BLaER1 (cell line): ENCODE measurements at regions not wholly inside any gene's neighbourhood (a gene's known extent, or its start where the extent isn't known, plus 50 kb on each side); places are given as distances from the start of the nearest gene placed in this dataset.
"Not testable (repeated sequence)": the region's sequence is repeated elsewhere in the genome, so short reads cannot be mapped to it uniquely, and the experiment has no call there.

ENCODE experiments used
- H3K27ac ChIP-seq: shearing (Covaris generic); formaldehyde crosslinking; 2 replicates; pipeline ENCODE4 v1.8.1; 2022
- H3K27me3 ChIP-seq: shearing (Covaris generic); formaldehyde crosslinking; 2 replicates; pipeline ENCODE4 v1.8.1; 2022
- H3K36me3 ChIP-seq: shearing (Covaris generic); formaldehyde crosslinking; 2 replicates; pipeline ENCODE4 v1.8.1; 2022
- H3K4me1 ChIP-seq: shearing (Covaris generic); formaldehyde crosslinking; 2 replicates; pipeline ENCODE4 v1.8.1; 2022
- H3K4me2 ChIP-seq: shearing (Covaris generic); formaldehyde crosslinking; 2 replicates; pipeline ENCODE4 v1.8.1; 2022
- H3K4me3 ChIP-seq: shearing (Covaris generic); formaldehyde crosslinking; 2 replicates; pipeline ENCODE4 v1.8.1; 2022
- H3K9ac ChIP-seq: shearing (Covaris generic); formaldehyde crosslinking; 2 replicates; pipeline ENCODE4 v1.8.1; 2022
- H3K9me3 ChIP-seq: shearing (Covaris generic); formaldehyde crosslinking; 2 replicates; pipeline ENCODE4 v1.8.1; 2022
- H4K20me1 ChIP-seq: shearing (Covaris generic); formaldehyde crosslinking; 2 replicates; pipeline ENCODE4 v1.8.1; 2022
- Cebpa-rat ChIP-seq: shearing (Covaris generic); IDR thresholded peaks from 2 replicates; pipeline ENCODE4 v1.8.1; 2022

- H3K36me3 ChIP-seq, result no peaks in the 10 kb centered on the region
- H3K27me3 ChIP-seq, result no peaks in the 10 kb centered on the region
- peaks cover 20% of the 10 kb centered on the region for H3K9me3 ChIP-seq
- no peak overlapping the region for H3K9ac ChIP-seq
- H3K4me3 ChIP-seq, result no peak overlapping the region
- no peaks in the 10 kb centered on the region for H3K4me1 ChIP-seq
- no peak overlapping the region for H3K27ac ChIP-seq
- H3K4me2 ChIP-seq, result no peak overlapping the region
- no peaks in the 10 kb centered on the region for H4K20me1 ChIP-seq
- TF ChIP-seq Cebpa-rat, result no peak
These were observed 214.5 kb upstream of the DDHD1 start for GRCh38 chr14:53367644-53368026.

DNA sequence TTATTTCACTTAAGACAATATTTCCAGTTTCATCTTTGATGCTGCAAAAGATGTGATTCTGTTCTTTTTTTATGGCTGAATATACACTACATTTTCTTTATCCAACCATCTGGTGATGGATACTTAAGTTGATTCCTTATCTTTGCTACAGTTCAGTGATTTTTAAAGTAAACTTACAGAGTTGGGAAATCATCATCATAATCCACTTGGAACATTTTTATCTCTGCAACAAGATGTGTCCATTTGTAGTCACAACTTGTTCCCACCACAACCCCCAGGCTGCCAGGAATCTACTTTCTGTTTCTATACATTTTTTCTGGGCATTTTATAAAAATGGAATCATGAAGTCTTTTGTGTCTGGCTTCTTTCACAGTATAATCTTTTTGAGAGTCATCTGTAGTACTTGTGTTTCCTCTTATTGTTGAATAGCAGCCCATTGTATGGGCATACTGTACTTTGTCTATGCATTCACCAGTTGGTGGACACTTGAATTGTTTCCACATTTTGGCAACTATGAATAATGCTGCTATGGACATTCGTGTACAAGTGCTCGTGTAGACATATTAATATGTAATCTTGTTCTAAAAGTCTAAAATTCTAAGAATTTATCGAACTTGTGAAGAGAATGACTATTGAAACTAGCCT, 212.5 kb upstream of the DDHD1 start:
- no peaks in the 10 kb centered on the region for H3K4me1 ChIP-seq
- H3K27ac ChIP-seq, result no peak overlapping the region
- no peak overlapping the region for H3K9ac ChIP-seq
- H3K4me2 ChIP-seq, result no peak overlapping the region
- H3K27me3 ChIP-seq, result no peaks in the 10 kb centered on the region
- peaks cover 30% of the 10 kb centered on the region for H3K9me3 ChIP-seq
- H4K20me1 ChIP-seq, result no peaks in the 10 kb centered on the region
- no peak overlapping the region for H3K4me3 ChIP-seq
- TF ChIP-seq Cebpa-rat, result no peak
- H3K36me3 ChIP-seq, result no peaks in the 10 kb centered on the region

- H3K27me3 ChIP-seq, H3K9ac ChIP-seq, H3K36me3 ChIP-seq, H3K4me2 ChIP-seq, H3K4me3 ChIP-seq, H4K20me1 ChIP-seq, H3K27ac ChIP-seq, H3K4me1 ChIP-seq: not testable (repeated sequence)
- peaks cover 30% of the 10 kb centered on the region for H3K9me3 ChIP-seq
These were observed 209.8 kb upstream of the DDHD1 start for GRCh38 chr14:53362916-53363315.

DNA sequence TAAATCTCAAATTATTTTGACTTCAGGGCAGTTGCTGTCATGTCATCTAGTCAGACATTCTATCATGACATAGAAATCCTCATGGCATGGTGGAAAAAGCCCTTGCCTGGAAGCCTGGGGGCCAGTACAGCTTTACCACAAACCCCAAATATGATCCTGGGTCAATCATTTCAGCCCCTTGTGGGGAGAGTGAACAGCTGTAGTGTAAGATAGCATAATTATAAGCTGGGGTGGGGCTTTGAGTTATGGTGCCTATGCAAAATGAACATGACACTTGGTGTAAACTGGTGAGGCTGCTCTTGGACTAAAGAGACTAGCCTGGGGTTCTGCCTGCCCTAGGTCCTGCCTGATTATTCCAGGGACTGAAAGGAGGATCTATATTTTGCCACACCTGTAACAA, 207.7 kb upstream of the DDHD1 start:
- TF ChIP-seq Cebpa-rat, result no peak
- H3K27me3 ChIP-seq, result no peaks in the 10 kb centered on the region
- no peaks in the 10 kb centered on the region for H4K20me1 ChIP-seq
- no peak overlapping the region for H3K27ac ChIP-seq
- no peaks in the 10 kb centered on the region for H3K36me3 ChIP-seq
- no peak overlapping the region for H3K9ac ChIP-seq
- peaks cover under 1% of the 10 kb centered on the region; the same call in 1 of the 2 replicates for H3K4me1 ChIP-seq
- H3K4me3 ChIP-seq, result no peak overlapping the region
- H3K9me3 ChIP-seq, result peaks cover 30% of the 10 kb centered on the region
- no peak overlapping the region for H3K4me2 ChIP-seq

DNA sequence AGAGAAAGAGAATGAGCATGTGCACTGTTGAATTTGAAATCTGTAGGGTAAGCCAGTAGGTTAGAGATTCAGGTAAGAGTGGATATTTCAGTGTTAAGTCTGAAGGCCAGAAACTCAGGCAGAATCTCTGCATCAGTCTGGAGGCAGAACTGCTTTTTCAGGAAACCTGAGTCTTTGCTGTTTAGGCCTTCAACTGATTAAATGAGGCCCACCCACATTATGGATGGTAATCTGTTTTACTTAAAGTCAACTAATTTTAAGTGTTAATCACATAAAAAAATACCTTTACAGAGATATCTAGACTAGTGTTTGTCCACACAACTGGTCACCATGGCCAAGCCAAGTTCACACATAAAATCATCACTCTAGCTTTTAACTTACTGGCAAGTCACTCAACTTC, 205.0 kb upstream of the DDHD1 start:
- no peak for TF ChIP-seq Cebpa-rat
- no peak overlapping the region for H3K9ac ChIP-seq
- H3K4me1 ChIP-seq, result peaks cover 8% of the 10 kb centered on the region; the same call in 1 of the 2 replicates

GRCh38 chr14:53356361-53357150, 203.4 kb upstream of the DDHD1 start:
- H3K27ac ChIP-seq, result no peak overlapping the region
- peaks cover 2% of the 10 kb centered on the region; the same call in 1 of the 2 replicates for H3K9me3 ChIP-seq

More for the DNA sequence above, 205.0 kb upstream of the DDHD1 start:
- no peak overlapping the region for H3K4me3 ChIP-seq
- no peaks in the 10 kb centered on the region for H4K20me1 ChIP-seq
- no peaks in the 10 kb centered on the region for H3K36me3 ChIP-seq
- no peak overlapping the region for H3K4me2 ChIP-seq
- peaks cover 15% of the 10 kb centered on the region for H3K9me3 ChIP-seq
- no peaks in the 10 kb centered on the region for H3K27me3 ChIP-seq
- H3K27ac ChIP-seq, result no peak overlapping the region

DNA sequence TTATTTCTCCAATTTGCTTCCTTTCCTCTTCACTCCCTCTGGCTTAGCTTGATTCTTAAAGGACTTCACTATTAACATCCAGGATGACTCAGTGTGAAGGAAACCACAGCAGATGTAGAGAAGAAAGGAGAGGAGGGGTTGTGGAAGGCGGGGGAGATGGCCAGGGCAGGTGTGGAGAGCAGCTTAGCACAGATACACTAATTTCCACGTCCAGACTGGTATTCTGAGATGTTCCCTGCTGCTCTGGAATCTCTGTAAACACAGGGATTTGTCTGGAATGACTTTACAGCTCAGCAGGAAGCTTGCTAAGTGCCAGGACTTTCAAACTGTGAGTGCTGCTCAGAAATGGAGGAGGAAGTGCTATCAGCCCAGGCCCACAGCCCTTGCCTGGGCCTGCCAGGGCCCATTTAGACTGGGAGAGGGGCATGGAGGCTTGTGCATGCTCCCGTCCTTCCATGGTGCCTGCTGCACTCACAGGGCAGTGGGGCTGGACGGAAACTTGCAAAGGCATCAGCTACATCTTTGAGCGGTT, 202.5 kb upstream of the DDHD1 start:
- no peaks in the 10 kb centered on the region for H3K36me3 ChIP-seq
- no peak overlapping the region for H3K4me3 ChIP-seq
- TF ChIP-seq Cebpa-rat, result no peak
- H3K4me2 ChIP-seq, result no peak overlapping the region
- no peaks in the 10 kb centered on the region for H3K27me3 ChIP-seq
- no peaks in the 10 kb centered on the region for H3K9me3 ChIP-seq
- H3K9ac ChIP-seq, result no peak overlapping the region
- H3K4me1 ChIP-seq, result peaks cover 8% of the 10 kb centered on the region; the same call in 1 of the 2 replicates
- H3K27ac ChIP-seq, result no peak overlapping the region
- H4K20me1 ChIP-seq, result no peaks in the 10 kb centered on the region

More at GRCh38 chr14:53356361-53357150, 203.4 kb upstream of the DDHD1 start:
- H3K4me3 ChIP-seq, result no peak overlapping the region
- no peak overlapping the region for H3K4me2 ChIP-seq
- H3K4me1 ChIP-seq, result peaks cover 8% of the 10 kb centered on the region; the same call in 1 of the 2 replicates
- H3K27me3 ChIP-seq, result no peaks in the 10 kb centered on the region
- no peak for TF ChIP-seq Cebpa-rat
- no peak overlapping the region for H3K9ac ChIP-seq
- no peaks in the 10 kb centered on the region for H3K36me3 ChIP-seq
- H4K20me1 ChIP-seq, result no peaks in the 10 kb centered on the region

DNA sequence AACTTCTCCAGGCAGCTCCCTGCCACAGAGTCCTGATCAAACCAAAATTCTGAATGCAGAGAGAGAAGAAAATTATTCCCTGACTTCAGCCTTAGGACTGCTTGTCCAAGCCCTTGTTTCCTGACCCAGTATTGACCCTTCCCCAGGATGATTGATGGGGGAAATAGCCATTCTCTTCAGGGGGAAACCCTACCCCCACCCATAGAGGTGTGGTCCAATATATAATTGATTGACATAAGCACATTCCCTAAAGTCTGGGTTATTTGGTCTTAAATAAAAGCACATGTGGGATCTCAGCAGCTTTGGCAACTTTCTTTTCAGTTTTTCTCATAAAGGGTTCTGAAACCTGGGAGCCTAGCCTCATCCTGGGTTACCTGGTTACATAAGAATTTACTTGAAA, 201.2 kb upstream of the DDHD1 start:
- H3K4me1 ChIP-seq, result peaks cover 8% of the 10 kb centered on the region; the same call in 1 of the 2 replicates
- no peak overlapping the region for H3K27ac ChIP-seq
- no peak overlapping the region for H3K9ac ChIP-seq
- no peaks in the 10 kb centered on the region for H3K9me3 ChIP-seq
- no peaks in the 10 kb centered on the region for H3K36me3 ChIP-seq
- H3K27me3 ChIP-seq, result no peaks in the 10 kb centered on the region
- no peak for TF ChIP-seq Cebpa-rat
- H3K4me3 ChIP-seq, result no peak overlapping the region
- no peak overlapping the region for H3K4me2 ChIP-seq
- no peaks in the 10 kb centered on the region for H4K20me1 ChIP-seq

- H3K4me3 ChIP-seq, result no peak overlapping the region
- no peaks in the 10 kb centered on the region for H3K27me3 ChIP-seq
- peaks cover 8% of the 10 kb centered on the region; the same call in 1 of the 2 replicates for H3K4me1 ChIP-seq
- no peaks in the 10 kb centered on the region for H4K20me1 ChIP-seq
- no peaks in the 10 kb centered on the region for H3K36me3 ChIP-seq
- H3K9me3 ChIP-seq, result no peaks in the 10 kb centered on the region
- no peak overlapping the region for H3K27ac ChIP-seq
- H3K4me2 ChIP-seq, result no peak overlapping the region
- H3K9ac ChIP-seq, result no peak overlapping the region
- no peak for TF ChIP-seq Cebpa-rat
These were observed 197.7 kb upstream of the DDHD1 start for GRCh38 chr14:53350866-53351265.

DNA sequence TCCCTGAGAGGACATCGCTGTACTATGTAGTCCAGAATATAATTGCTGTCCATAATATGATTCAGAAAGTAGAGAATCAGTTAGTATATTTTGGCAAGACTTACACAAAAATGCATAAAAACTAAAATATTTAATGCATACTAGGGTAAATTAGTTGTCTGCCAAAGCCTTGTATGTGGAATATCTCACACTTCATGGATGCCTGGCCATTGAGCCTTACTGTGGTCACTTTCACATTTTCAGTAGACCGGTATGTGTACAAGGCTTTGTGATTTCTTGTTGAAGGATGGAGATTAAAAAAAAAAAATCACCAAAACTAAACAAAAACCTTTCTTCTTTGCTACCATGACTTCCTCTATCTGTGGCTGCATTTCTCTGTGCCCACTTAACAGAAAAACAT, 197.3 kb upstream of the DDHD1 start:
- H3K4me1 ChIP-seq, result peaks cover 4% of the 10 kb centered on the region; the same call in 1 of the 2 replicates
- no peak overlapping the region for H3K9ac ChIP-seq
- H3K9me3 ChIP-seq, result no peaks in the 10 kb centered on the region
- H3K27me3 ChIP-seq, result no peaks in the 10 kb centered on the region
- H3K4me2 ChIP-seq, result no peak overlapping the region
- H3K4me3 ChIP-seq, result no peak overlapping the region
- H3K36me3 ChIP-seq, result no peaks in the 10 kb centered on the region
- TF ChIP-seq Cebpa-rat, result no peak
- no peak overlapping the region for H3K27ac ChIP-seq
- H4K20me1 ChIP-seq, result no peaks in the 10 kb centered on the region
